GM12878 (cell line): ENCODE measurements at regions not wholly inside any gene's neighbourhood (a gene's known extent, or its start where the extent isn't known, plus 50 kb on each side); places are given as distances from the start of the nearest gene placed in this dataset.

ENCODE experiments used
- ATAC-seq: fragments of 200-7000 bp; cut with Tn5 transposase; 3 replicates; pipeline ENCODE4 v1.9.1; 2020; ENCODE audit warnings: mild to moderate bottlenecking, moderate library complexity
- BruUV-seq: library from RNA; stranded (reverse); fragments of 400-500 nt; replicated peaks from 2 replicates; lab custom pipeline; 2021; lab: Mats Ljungman, UMichigan
- CTCF ChIA-PET: fragments of 300-600 bp; sonication (Branson Sonifier 250); formaldehyde crosslinking; extraction: SDS; loops from one replicate; lab custom pipeline; 2021; ENCODE audit warnings: inconsistent platforms; lab: Yijun Ruan, JAX
- POLR2A ChIA-PET: fragments of 350-600 bp; formaldehyde crosslinking; extraction: SDS; loops from one replicate; lab custom pipeline; 2021; ENCODE audit warnings: inconsistent platforms; lab: Charles Lee
- RAD21 ChIA-PET: fragments of 300-600 bp; sonication (Branson Sonifier 250); formaldehyde crosslinking; loops from one replicate; lab custom pipeline; 2023; ENCODE audit warnings: antibody characterized with exemption; ENCODE audit not compliant: unreplicated experiment; lab: Charles Lee
- SMC1A ChIA-PET: fragments of 300-600 bp; sonication (Branson Sonifier 250); formaldehyde crosslinking; loops from one replicate; lab custom pipeline; 2023; ENCODE audit not compliant: unreplicated experiment, uncharacterized antibody; lab: Charles Lee
- DNase-seq: peaks from one replicate; pipeline ENCODE4 v3.0.0-alpha.2; 2011; ENCODE audit warnings: low read depth, low spot score
- FAIRE-seq: peaks from 3 replicates; lab custom pipeline; 2011; peaks lifted over from hg19 to GRCh38; lab: Jason Lieb, UNC
- H2AFZ ChIP-seq: 2 replicates; pipeline ENCODE4 v1.6.0; 2011; ENCODE audit warnings: low read depth, low read length, control low read depth; ENCODE audit not compliant: control insufficient read depth
- H3K27ac ChIP-seq: 2 replicates; pipeline ENCODE4 v1.5.1; 2011; ENCODE audit warnings: control low read depth; ENCODE audit not compliant: control insufficient read depth, insufficient read depth
- H3K27me3 ChIP-seq, 2 experiments: replicated peaks in 1 of 2; 2 replicates each; pipeline versions ENCODE4 v1.6.0 to v1.6.1; 2011; ENCODE audit warnings: low read length in 1 of 2; ENCODE audit not compliant: control insufficient read depth in 2 of 2, insufficient read depth in 2 of 2
- H3K36me3 ChIP-seq, 2 experiments: 2 replicates each; pipeline ENCODE4 v1.5.1; 2011; ENCODE audit warnings: low read length in 1 of 2; ENCODE audit not compliant: control insufficient read depth in 2 of 2, insufficient read depth in 2 of 2
- H3K4me1 ChIP-seq: 2 replicates; pipeline ENCODE4 v1.6.1; 2011; ENCODE audit warnings: mild to moderate bottlenecking, low read length, moderate library complexity, mixed read lengths; ENCODE audit not compliant: control insufficient read depth, insufficient read depth
- H3K4me2 ChIP-seq: 2 replicates; pipeline ENCODE4 v1.6.0; 2011; ENCODE audit warnings: control low read depth; ENCODE audit not compliant: control insufficient read depth, insufficient read depth
- H3K4me3 ChIP-seq: fragments of 200-600 bp; sonication (generic); 2 replicates; pipeline ENCODE4 v1.5.1; 2016
- H3K79me2 ChIP-seq: 2 replicates; pipeline ENCODE4 v1.6.0; 2011; ENCODE audit warnings: low read length; ENCODE audit not compliant: control insufficient read depth, insufficient read depth
- H3K9ac ChIP-seq: 2 replicates; pipeline ENCODE4 v1.8.0; 2011; ENCODE audit warnings: low read length, control low read depth, mixed read lengths; ENCODE audit not compliant: control insufficient read depth, insufficient read depth
- H3K9me3 ChIP-seq: replicated peaks from 3 replicates; pipeline ENCODE4 v1.5.1; 2011; ENCODE audit warnings: mild to moderate bottlenecking, low read length; ENCODE audit not compliant: control insufficient read depth, insufficient read depth
- H4K20me1 ChIP-seq: 2 replicates; pipeline ENCODE4 v1.6.0; 2011; ENCODE audit not compliant: control insufficient read depth, insufficient read depth
- CBX3 ChIP-seq: fragments of 200-600 bp; sonication (generic); IDR thresholded peaks from 2 replicates; pipeline ENCODE4 v1.6.1; 2016; ENCODE audit warnings: low read depth, borderline replicate concordance
- CHD2 ChIP-seq: IDR thresholded peaks from 2 replicates; pipeline ENCODE4 v1.6.1; 2011; ENCODE audit warnings: low read depth, low read length, improper control_type of control experiment, borderline replicate concordance
- CUX1 ChIP-seq: IDR thresholded peaks from 2 replicates; pipeline ENCODE4 v1.6.1; 2012; ENCODE audit warnings: improper control_type of control experiment, low read depth, low read length; ENCODE audit not compliant: insufficient replicate concordance
- FOXK2 ChIP-seq: fragments of 450-650 bp; IDR thresholded peaks from 2 replicates; pipeline ENCODE4 v1.6.1; 2017; ENCODE audit warnings: mild to moderate bottlenecking, moderate library complexity
- MEF2A ChIP-seq: IDR thresholded peaks from 2 replicates; pipeline ENCODE4 v1.6.1; 2011; ENCODE audit warnings: low read depth, mild to moderate bottlenecking, low read length, moderate library complexity; ENCODE audit not compliant: insufficient read depth
- MEF2B ChIP-seq: fragments of 450-650 bp; IDR thresholded peaks from 2 replicates; pipeline ENCODE4 v1.6.1; 2018; ENCODE audit warnings: mild to moderate bottlenecking, moderate library complexity; ENCODE audit not compliant: partially characterized antibody, poor library complexity, severe bottlenecking
- MTA2 ChIP-seq: fragments of 450-650 bp; IDR thresholded peaks from 2 replicates; pipeline ENCODE4 v1.6.1; 2016; ENCODE audit warnings: low read depth, mild to moderate bottlenecking, moderate library complexity
- MTA3 ChIP-seq: IDR thresholded peaks from 2 replicates; pipeline ENCODE4 v1.6.1; 2012; ENCODE audit warnings: low read length, inconsistent platforms, borderline replicate concordance
- RBBP5 ChIP-seq: fragments of 200-600 bp; sonication (generic); conservative IDR thresholded peaks from 2 replicates; pipeline ENCODE4 v1.6.1; 2016
- SUPT20H ChIP-seq: IDR thresholded peaks from 2 replicates; pipeline ENCODE4 v1.6.1; 2011; ENCODE audit warnings: low read depth, mild to moderate bottlenecking, low read length, moderate library complexity, borderline replicate concordance; ENCODE audit not compliant: control insufficient read depth
- USF2 ChIP-seq: IDR thresholded peaks from 2 replicates; pipeline ENCODE4 v1.6.1; 2011; ENCODE audit warnings: low read depth, low read length, improper control_type of control experiment, borderline replicate concordance
- ZNF24 ChIP-seq: fragments of 450-650 bp; IDR thresholded peaks from 2 replicates; pipeline ENCODE4 v1.6.1; 2017; ENCODE audit warnings: antibody characterized with exemption, mild to moderate bottlenecking
- ZSCAN29 ChIP-seq: fragments of 450-650 bp; IDR thresholded peaks from 2 replicates; pipeline ENCODE4 v1.6.1; 2017; ENCODE audit warnings: mild to moderate bottlenecking, moderate library complexity
- ZZZ3 ChIP-seq: IDR thresholded peaks from 2 replicates; pipeline ENCODE4 v1.6.1; 2011; ENCODE audit warnings: low read depth; ENCODE audit not compliant: control insufficient read depth, insufficient read length
- WGBS: methylation state at CpG from one replicate; pipeline ENCODE4 v1.1.6; 2016; ENCODE audit warnings: low lambda C conversion rate; ENCODE audit not compliant: insufficient replicate concordance, insufficient coverage; ENCODE audit errors: missing lambda C conversion rate; 5-methylcytosine and 5-hydroxymethylcytosine counted together
- in situ Hi-C: fragments of 300-500 bp; cut with MboI; formaldehyde crosslinking; loops from 9 replicates; pipeline ENCODE4 v1.14.3; 2018; ENCODE audit warnings: mixed read lengths
- intact Hi-C: fragments of 100-400 bp; cut with micrococcal nuclease; formaldehyde crosslinking; loops from one replicate; pipeline ENCODE4 v1.14.2; 2022; ENCODE audit not compliant: unreplicated experiment

DNA sequence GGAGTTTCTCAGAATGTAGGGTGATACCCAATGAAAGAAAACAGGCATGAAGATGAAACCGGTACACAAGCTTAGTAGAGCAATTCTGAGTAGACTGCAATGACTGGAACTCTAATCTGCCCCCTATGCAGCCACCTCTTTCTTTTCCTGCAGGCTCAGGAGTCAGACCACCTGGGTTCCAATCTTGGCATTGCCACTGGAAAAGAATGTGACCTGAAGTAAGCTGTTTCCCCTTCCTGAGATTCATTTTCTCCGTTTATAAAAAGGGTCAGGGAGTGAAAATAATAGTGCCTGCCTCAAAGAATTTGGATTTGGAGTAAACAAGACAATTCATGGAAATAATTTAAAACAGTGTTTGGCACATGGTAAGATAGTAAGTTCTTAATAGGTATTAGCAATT is 1464.0 kb downstream of the PCDH7 start (continued):
- TF ChIP-seq CUX1 (no peak), ZNF24 (no peak), FOXK2 (no peak), CBX3 (no peak)
- TF ChIP-seq, all 136 proteins: peak for 0

- FAIRE-seq (no peak), DNase-seq (no peak)
- Histone ChIP-seq H3K4me2 (no peak overlapping the region), H4K20me1 (no peaks in the 10 kb centered on the region), H3K79me2 (no peaks in the 10 kb centered on the region), H3K4me1 (no peaks in the 10 kb centered on the region), H3K4me3 (no peak overlapping the region), H3K9ac (no peak overlapping the region), H3K27me3 (no peaks in the 10 kb centered on the region)
- SMC1A ChIA-PET: no interaction called here
- WGBS: 10% methylated on average over 10 of the region's 10 CpGs
- RAD21 ChIA-PET: no interaction called here
- intact Hi-C loops: no loop called here
- in situ Hi-C loops: no loop called here
- TF ChIP-seq ZZZ3 (no peak), SUPT20H (no peak), CHD2 (no peak), MTA3 (no peak), MEF2A (no peak), MTA2 (no peak), RBBP5 (no peak), ZSCAN29 (no peak), MEF2B (no peak), USF2 (no peak)
- TF ChIP-seq, all 136 proteins: peak for 0
- POLR2A ChIA-PET: no interaction called here
- CTCF ChIA-PET: no interaction called here
- no TSS peak for BruUV-seq
- H3K27ac ChIP-seq: no peak overlapping the region
- no peak for ATAC-seq
- no peaks in the 10 kb centered on the region; the same call in 2 of the 3 replicates for H3K9me3 ChIP-seq
- no peaks in the 10 kb centered on the region for H3K36me3 ChIP-seq
- H2AFZ ChIP-seq: no peak overlapping the region
Measured at GRCh38 chr4:32189130-32189529, 1469.0 kb downstream of the PCDH7 start.
